HepG2 (cell line): ENCODE measurements at regions not wholly inside any gene's neighbourhood (a gene's known extent, or its start where the extent isn't known, plus 50 kb on each side); places are given as distances from the start of the nearest gene placed in this dataset.

Source experiments
- EED ChIP-seq: sonication (generic); formaldehyde crosslinking; IDR thresholded peaks from 2 replicates; pipeline ENCODE4 v1.5.0; 2020; ENCODE audit warnings: mild to moderate bottlenecking, missing genetic modification reagents
- HNRNPUL1 ChIP-seq: fragments of 200-400 bp; formaldehyde crosslinking; IDR thresholded peaks from 2 replicates; pipeline ENCODE4 v1.6.1; 2017; ENCODE audit warnings: low read depth, mild to moderate bottlenecking, low read length, moderate library complexity
- HOXA3 ChIP-seq: sonication (generic); formaldehyde crosslinking; IDR thresholded peaks from 2 replicates; pipeline ENCODE4 v1.5.0; 2020; ENCODE audit warnings: missing genetic modification reagents
- JDP2 ChIP-seq: sonication (generic); formaldehyde crosslinking; IDR thresholded peaks from 2 replicates; pipeline ENCODE4 v1.8.1; 2022; ENCODE audit warnings: missing genetic modification reagents, borderline replicate concordance
- LCORL ChIP-seq, 2 experiments: fragments of 450-650 bp in 1 of 2; sonication (generic) in 1 of 2; formaldehyde crosslinking in 1 of 2; IDR thresholded peaks; 2 replicates each; pipeline versions ENCODE4 v1.5.0 to v1.6.1; 2017 to 2020; ENCODE audit warnings: antibody characterized with exemption in 1 of 2, missing genetic modification reagents in 1 of 2
- MAFG ChIP-seq: sonication (generic); formaldehyde crosslinking; IDR thresholded peaks from 2 replicates; pipeline ENCODE4 v1.5.1; 2020; ENCODE audit warnings: mild to moderate bottlenecking, missing genetic modification reagents
- RXRB ChIP-seq: IDR thresholded peaks from 2 replicates; pipeline ENCODE4 v1.6.1; 2016; ENCODE audit warnings: borderline replicate concordance, missing genetic modification reagents, missing compliant biosample characterization
- SIN3B ChIP-seq: fragments of 150-350 bp; IDR thresholded peaks from 2 replicates; pipeline ENCODE4 v1.6.1; 2014; ENCODE audit warnings: low read length
- SRSF4 ChIP-seq: fragments of 200-400 bp; formaldehyde crosslinking; IDR thresholded peaks from one replicate; pipeline ENCODE4 v1.6.1; 2018; ENCODE audit warnings: mild to moderate bottlenecking, low read depth, low read length, moderate library complexity; ENCODE audit not compliant: poor library complexity, severe bottlenecking
- TARDBP ChIP-seq: sonication (generic); formaldehyde crosslinking; IDR thresholded peaks from 2 replicates; pipeline ENCODE4 v1.8.0; 2022; ENCODE audit warnings: mild to moderate bottlenecking, missing genetic modification reagents
- YEATS2 ChIP-seq: sonication (generic); formaldehyde crosslinking; IDR thresholded peaks from 2 replicates; pipeline ENCODE4 v1.4.0; 2020; ENCODE audit warnings: missing genetic modification reagents, borderline replicate concordance
- ZNF530 ChIP-seq: sonication (generic); formaldehyde crosslinking; IDR thresholded peaks from 2 replicates; pipeline ENCODE4 v1.5.0; 2020; ENCODE audit warnings: low read depth, mild to moderate bottlenecking, missing genetic modification reagents
- ZNF567 ChIP-seq: sonication (generic); formaldehyde crosslinking; IDR thresholded peaks from 2 replicates; pipeline ENCODE4 v1.8.1; 2023; ENCODE audit warnings: mild to moderate bottlenecking, missing genetic modification reagents, borderline replicate concordance
- ZNF737 ChIP-seq: sonication (generic); formaldehyde crosslinking; IDR thresholded peaks from 2 replicates; pipeline ENCODE4 v1.5.0; 2020; ENCODE audit warnings: missing genetic modification reagents, mild to moderate bottlenecking, borderline replicate concordance
- ZNF850 ChIP-seq: sonication (generic); formaldehyde crosslinking; conservative IDR thresholded peaks from 2 replicates; pipeline ENCODE4 v1.9.0; 2021; ENCODE audit warnings: mild to moderate bottlenecking, missing genetic modification reagents
- ZSCAN30 ChIP-seq: sonication (generic); formaldehyde crosslinking; IDR thresholded peaks from 2 replicates; pipeline ENCODE4 v1.5.0; 2020; ENCODE audit warnings: mild to moderate bottlenecking, missing genetic modification reagents
- TF ChIP-seq, protein P1 (sequence below): sonication (generic); formaldehyde crosslinking; conservative IDR thresholded peaks from 2 replicates; pipeline ENCODE4 v1.8.0; 2022; ENCODE audit warnings: missing genetic modification reagents
- TF ChIP-seq, protein P2 (sequence below): sonication (generic); formaldehyde crosslinking; IDR thresholded peaks from 2 replicates; pipeline ENCODE4 v1.9.0; 2022; ENCODE audit warnings: missing genetic modification reagents, mild to moderate bottlenecking, borderline replicate concordance
- TF ChIP-seq, protein P3 (sequence below): sonication (generic); formaldehyde crosslinking; IDR thresholded peaks from 2 replicates; pipeline ENCODE4 v1.8.0; 2022; ENCODE audit warnings: missing genetic modification reagents, mild to moderate bottlenecking, moderate library complexity, borderline replicate concordance
- TF ChIP-seq, protein P4 (sequence below): sonication (generic); formaldehyde crosslinking; IDR thresholded peaks from 2 replicates; pipeline ENCODE4 v1.4.0; 2020; ENCODE audit warnings: missing genetic modification reagents, mild to moderate bottlenecking, borderline replicate concordance
- TF ChIP-seq, protein P5 (sequence below): sonication (generic); formaldehyde crosslinking; IDR thresholded peaks from 2 replicates; pipeline ENCODE4 v1.5.1; 2020; ENCODE audit warnings: mild to moderate bottlenecking, moderate library complexity, missing genetic modification reagents

DNA sequence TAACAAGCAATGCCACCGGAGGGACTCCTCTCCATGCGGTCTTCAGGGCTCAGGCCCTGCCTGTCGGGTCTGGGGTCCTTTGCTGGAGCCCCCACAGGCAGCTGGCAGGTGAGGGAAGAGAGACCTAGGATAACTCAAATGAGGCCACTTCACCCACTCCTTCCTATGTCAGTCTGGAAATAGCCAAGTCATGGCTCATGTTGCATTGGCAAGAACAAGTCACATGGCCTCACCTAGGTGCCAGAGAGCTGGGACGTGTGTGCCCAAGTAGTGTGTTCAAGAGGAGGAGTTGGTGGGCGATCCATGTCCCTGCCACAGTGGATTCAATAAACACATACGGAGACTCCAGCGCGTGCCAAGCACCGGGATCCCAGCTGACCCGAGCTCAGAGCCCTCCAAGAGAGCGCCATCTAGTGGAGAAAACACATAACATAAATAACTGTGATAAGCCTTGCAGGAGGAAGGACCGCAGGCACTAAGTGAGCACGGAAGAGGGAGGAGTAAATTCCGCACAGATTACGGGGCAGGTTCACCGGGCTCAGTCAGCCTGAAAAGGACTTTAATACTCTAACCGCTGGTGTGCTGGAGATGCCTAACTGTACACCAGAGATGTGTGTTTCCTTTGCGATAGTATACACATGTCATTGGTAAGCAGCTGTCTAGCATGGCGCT, 580.8 kb downstream of the CCDC171 start (continued):
- TF ChIP-seq YEATS2 (CRISPR knock-in tag) = no peak
- TF ChIP-seq, protein P1, sequence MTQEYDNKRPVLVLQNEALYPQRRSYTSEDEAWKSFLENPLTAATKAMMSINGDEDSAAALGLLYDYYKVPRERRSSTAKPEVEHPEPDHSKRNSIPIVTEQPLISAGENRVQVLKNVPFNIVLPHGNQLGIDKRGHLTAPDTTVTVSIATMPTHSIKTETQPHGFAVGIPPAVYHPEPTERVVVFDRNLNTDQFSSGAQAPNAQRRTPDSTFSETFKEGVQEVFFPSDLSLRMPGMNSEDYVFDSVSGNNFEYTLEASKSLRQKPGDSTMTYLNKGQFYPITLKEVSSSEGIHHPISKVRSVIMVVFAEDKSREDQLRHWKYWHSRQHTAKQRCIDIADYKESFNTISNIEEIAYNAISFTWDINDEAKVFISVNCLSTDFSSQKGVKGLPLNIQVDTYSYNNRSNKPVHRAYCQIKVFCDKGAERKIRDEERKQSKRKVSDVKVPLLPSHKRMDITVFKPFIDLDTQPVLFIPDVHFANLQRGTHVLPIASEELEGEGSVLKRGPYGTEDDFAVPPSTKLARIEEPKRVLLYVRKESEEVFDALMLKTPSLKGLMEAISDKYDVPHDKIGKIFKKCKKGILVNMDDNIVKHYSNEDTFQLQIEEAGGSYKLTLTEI = no peak
- no peak for TF ChIP-seq ZNF737 (CRISPR knock-in tag)
- no peak for TF ChIP-seq SIN3B
- TF ChIP-seq, protein P2, sequence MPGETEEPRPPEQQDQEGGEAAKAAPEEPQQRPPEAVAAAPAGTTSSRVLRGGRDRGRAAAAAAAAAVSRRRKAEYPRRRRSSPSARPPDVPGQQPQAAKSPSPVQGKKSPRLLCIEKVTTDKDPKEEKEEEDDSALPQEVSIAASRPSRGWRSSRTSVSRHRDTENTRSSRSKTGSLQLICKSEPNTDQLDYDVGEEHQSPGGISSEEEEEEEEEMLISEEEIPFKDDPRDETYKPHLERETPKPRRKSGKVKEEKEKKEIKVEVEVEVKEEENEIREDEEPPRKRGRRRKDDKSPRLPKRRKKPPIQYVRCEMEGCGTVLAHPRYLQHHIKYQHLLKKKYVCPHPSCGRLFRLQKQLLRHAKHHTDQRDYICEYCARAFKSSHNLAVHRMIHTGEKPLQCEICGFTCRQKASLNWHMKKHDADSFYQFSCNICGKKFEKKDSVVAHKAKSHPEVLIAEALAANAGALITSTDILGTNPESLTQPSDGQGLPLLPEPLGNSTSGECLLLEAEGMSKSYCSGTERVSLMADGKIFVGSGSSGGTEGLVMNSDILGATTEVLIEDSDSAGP (CRISPR knock-in tag) = no peak
- 0 out of 2 replicates have a peak, but pooled peaks have one; percentile 27 for TF ChIP-seq TARDBP (CRISPR knock-in tag)
- TF ChIP-seq ZNF567 (CRISPR knock-in tag) = no peak
- no peak for TF ChIP-seq LCORL (IDR thresholded peaks at IDR 0.05)
- no peak for TF ChIP-seq LCORL (CRISPR knock-in tag; IDR thresholded peaks at IDR 0.05)
- no peak for TF ChIP-seq JDP2 (CRISPR knock-in tag)
- no peak for TF ChIP-seq ZNF850 (CRISPR knock-in tag)
- no peak for TF ChIP-seq HNRNPUL1
- TF ChIP-seq MAFG (CRISPR knock-in tag) = no peak
- TF ChIP-seq, protein P3, sequence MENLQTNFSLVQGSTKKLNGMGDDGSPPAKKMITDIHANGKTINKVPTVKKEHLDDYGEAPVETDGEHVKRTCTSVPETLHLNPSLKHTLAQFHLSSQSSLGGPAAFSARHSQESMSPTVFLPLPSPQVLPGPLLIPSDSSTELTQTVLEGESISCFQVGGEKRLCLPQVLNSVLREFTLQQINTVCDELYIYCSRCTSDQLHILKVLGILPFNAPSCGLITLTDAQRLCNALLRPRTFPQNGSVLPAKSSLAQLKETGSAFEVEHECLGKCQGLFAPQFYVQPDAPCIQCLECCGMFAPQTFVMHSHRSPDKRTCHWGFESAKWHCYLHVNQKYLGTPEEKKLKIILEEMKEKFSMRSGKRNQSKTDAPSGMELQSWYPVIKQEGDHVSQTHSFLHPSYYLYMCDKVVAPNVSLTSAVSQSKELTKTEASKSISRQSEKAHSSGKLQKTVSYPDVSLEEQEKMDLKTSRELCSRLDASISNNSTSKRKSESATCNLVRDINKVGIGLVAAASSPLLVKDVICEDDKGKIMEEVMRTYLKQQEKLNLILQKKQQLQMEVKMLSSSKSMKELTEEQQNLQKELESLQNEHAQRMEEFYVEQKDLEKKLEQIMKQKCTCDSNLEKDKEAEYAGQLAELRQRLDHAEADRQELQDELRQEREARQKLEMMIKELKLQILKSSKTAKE (CRISPR knock-in tag) = no peak
- TF ChIP-seq RXRB (CRISPR knock-in tag) = no peak
- TF ChIP-seq, protein P4, sequence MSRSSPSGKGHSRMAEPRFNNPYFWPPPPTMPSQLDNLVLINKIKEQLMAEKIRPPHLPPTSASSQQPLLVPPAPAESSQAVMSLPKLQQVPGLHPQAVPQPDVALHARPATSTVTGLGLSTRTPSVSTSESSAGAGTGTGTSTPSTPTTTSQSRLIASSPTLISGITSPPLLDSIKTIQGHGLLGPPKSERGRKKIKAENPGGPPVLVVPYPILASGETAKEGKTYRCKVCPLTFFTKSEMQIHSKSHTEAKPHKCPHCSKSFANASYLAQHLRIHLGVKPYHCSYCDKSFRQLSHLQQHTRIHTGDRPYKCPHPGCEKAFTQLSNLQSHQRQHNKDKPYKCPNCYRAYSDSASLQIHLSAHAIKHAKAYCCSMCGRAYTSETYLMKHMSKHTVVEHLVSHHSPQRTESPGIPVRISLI = no peak
- no peak for TF ChIP-seq SRSF4
- TF ChIP-seq, protein P5, sequence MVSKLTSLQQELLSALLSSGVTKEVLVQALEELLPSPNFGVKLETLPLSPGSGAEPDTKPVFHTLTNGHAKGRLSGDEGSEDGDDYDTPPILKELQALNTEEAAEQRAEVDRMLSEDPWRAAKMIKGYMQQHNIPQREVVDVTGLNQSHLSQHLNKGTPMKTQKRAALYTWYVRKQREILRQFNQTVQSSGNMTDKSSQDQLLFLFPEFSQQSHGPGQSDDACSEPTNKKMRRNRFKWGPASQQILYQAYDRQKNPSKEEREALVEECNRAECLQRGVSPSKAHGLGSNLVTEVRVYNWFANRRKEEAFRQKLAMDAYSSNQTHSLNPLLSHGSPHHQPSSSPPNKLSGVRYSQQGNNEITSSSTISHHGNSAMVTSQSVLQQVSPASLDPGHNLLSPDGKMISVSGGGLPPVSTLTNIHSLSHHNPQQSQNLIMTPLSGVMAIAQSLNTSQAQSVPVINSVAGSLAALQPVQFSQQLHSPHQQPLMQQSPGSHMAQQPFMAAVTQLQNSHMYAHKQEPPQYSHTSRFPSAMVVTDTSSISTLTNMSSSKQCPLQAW (CRISPR knock-in tag) = no peak
- TF ChIP-seq HOXA3 (CRISPR knock-in tag) = no peak
- no peak for TF ChIP-seq ZSCAN30 (CRISPR knock-in tag)
- no peak for TF ChIP-seq EED (CRISPR knock-in tag)
- TF ChIP-seq ZNF530 = no peak
